Trophoblast cell (in vitro differentiated cells and primary cell): ENCODE measurements at regions not wholly inside any gene's neighbourhood (a gene's known extent, or its start where the extent isn't known, plus 50 kb on each side); places are given as distances from the start of the nearest gene placed in this dataset.
A peak's percentile ranks its signal among the peaks of the same experiment; 100 is the strongest.

Experiments used
- DNase-seq, 2 donors: peaks; one replicate each; pipeline ENCODE4 v3.0.0-alpha.2; 2016
- H2AFZ ChIP-seq: 2 replicates; pipeline ENCODE4 v1.6.1; 2013; ENCODE audit warnings: low read length, moderate library complexity, mild to moderate bottlenecking; ENCODE audit not compliant: insufficient read depth, poor library complexity
- H2AK5ac ChIP-seq: 2 replicates; pipeline ENCODE4 v1.6.1; 2013; ENCODE audit warnings: mild to moderate bottlenecking, low read length
- H2BK120ac ChIP-seq: 2 replicates; pipeline ENCODE4 v1.6.1; 2013; ENCODE audit warnings: low read length, mild to moderate bottlenecking, moderate library complexity; ENCODE audit not compliant: insufficient read depth, poor library complexity
- H2BK12ac ChIP-seq: 2 replicates; pipeline ENCODE4 v1.6.1; 2013; ENCODE audit warnings: mild to moderate bottlenecking, low read length, moderate library complexity
- H2BK5ac ChIP-seq: 2 replicates; pipeline ENCODE4 v1.6.1; 2013; ENCODE audit warnings: low read length, low read depth, moderate library complexity, mild to moderate bottlenecking; ENCODE audit not compliant: poor library complexity
- H3K14ac ChIP-seq: 2 replicates; pipeline ENCODE4 v1.6.1; 2013; ENCODE audit warnings: mild to moderate bottlenecking, low read length
- H3K18ac ChIP-seq: 2 replicates; pipeline ENCODE4 v1.6.1; 2013; ENCODE audit warnings: mild to moderate bottlenecking, low read length
- H3K23ac ChIP-seq: 2 replicates; pipeline ENCODE4 v1.6.1; 2013; ENCODE audit warnings: low read length
- H3K27ac ChIP-seq: 2 replicates; pipeline ENCODE4 v1.5.1; 2013; ENCODE audit warnings: low read depth, mild to moderate bottlenecking, inconsistent platforms, low read length, moderate library complexity
- H3K27me3 ChIP-seq: 2 replicates; pipeline ENCODE4 v1.6.1; 2013; ENCODE audit warnings: inconsistent platforms, mild to moderate bottlenecking, low read length, moderate library complexity; ENCODE audit not compliant: insufficient read depth
- H3K36me3 ChIP-seq, 2 experiments: 1 replicate in 1 of 2; 2 replicates in 1 of 2; pipeline ENCODE4 v1.6.1; 2013; ENCODE audit warnings: low read length in 2 of 2, mild to moderate bottlenecking in 2 of 2, moderate library complexity in 1 of 2; ENCODE audit not compliant: insufficient read depth in 2 of 2, control insufficient read depth in 1 of 2
- H3K4ac ChIP-seq: 2 replicates; pipeline ENCODE4 v1.6.1; 2013; ENCODE audit warnings: low read depth, mild to moderate bottlenecking, low read length, moderate library complexity
- H3K4me1 ChIP-seq, 2 experiments: 1 replicate in 1 of 2; 2 replicates in 1 of 2; pipeline ENCODE4 v1.6.1; 2013; ENCODE audit warnings: low read length in 2 of 2, mild to moderate bottlenecking in 2 of 2, moderate library complexity in 1 of 2; ENCODE audit not compliant: insufficient read depth in 2 of 2, control insufficient read depth in 1 of 2
- H3K4me2 ChIP-seq: 2 replicates; pipeline ENCODE4 v1.6.1; 2013; ENCODE audit warnings: inconsistent platforms, mild to moderate bottlenecking, low read length, moderate library complexity
- H3K4me3 ChIP-seq: 2 replicates; pipeline ENCODE4 v1.5.1; 2013; ENCODE audit warnings: mild to moderate bottlenecking, low read depth, low read length, inconsistent platforms
- H3K79me1 ChIP-seq: one replicate; pipeline ENCODE4 v1.6.1; 2013; ENCODE audit warnings: low read length
- H3K79me2 ChIP-seq: 2 replicates; pipeline ENCODE4 v1.6.1; 2013; ENCODE audit warnings: low read length, mild to moderate bottlenecking; ENCODE audit not compliant: control insufficient read depth, insufficient read depth, poor library complexity
- H3K9ac ChIP-seq: 2 replicates; pipeline ENCODE4 v1.6.1; 2013; ENCODE audit warnings: mild to moderate bottlenecking, low read length
- H3K9me3 ChIP-seq: 2 replicates; pipeline ENCODE4 v1.6.1; 2013; ENCODE audit warnings: low read depth, mild to moderate bottlenecking, control low read depth, inconsistent platforms, low read length; ENCODE audit not compliant: insufficient read depth
- H4K12ac ChIP-seq: 2 replicates; pipeline ENCODE4 v1.6.1; 2013; ENCODE audit warnings: low read depth, mild to moderate bottlenecking, low read length, moderate library complexity
- H4K8ac ChIP-seq: 2 replicates; pipeline ENCODE4 v1.6.1; 2013; ENCODE audit warnings: low read depth, mild to moderate bottlenecking, low read length, moderate library complexity
- H4K91ac ChIP-seq: one replicate; pipeline ENCODE4 v1.6.1; 2013; ENCODE audit warnings: low read depth, mild to moderate bottlenecking, low read length, moderate library complexity
- WGBS: extraction: QIAGEN DNeasy Blood & Tissue Kit; methylation state at CpG from one replicate; pipeline ENCODE4 v1.1.7; 2013; ENCODE audit warnings: missing lambda C conversion rate; ENCODE audit not compliant: insufficient read length, insufficient coverage; ENCODE audit errors: extremely low coverage; 5-methylcytosine and 5-hydroxymethylcytosine counted together

- no peaks in the 10 kb centered on the region for H3K27me3 ChIP-seq
- H2AK5ac ChIP-seq: no peak overlapping the region
- no peak overlapping the region for H3K18ac ChIP-seq
- H4K91ac ChIP-seq: no peak overlapping the region
- no peak overlapping the region for H3K23ac ChIP-seq
- H3K4me2 ChIP-seq: peak overlapping the region; percentile 74
- peak overlapping the region; percentile 50 for H4K8ac ChIP-seq
- H3K4me1 ChIP-seq: no peaks in the 10 kb centered on the region
- peak; percentile 36 to 84 for DNase-seq
- no peaks in the 10 kb centered on the region for H3K36me3 ChIP-seq
- peaks cover 2% of the 10 kb centered on the region for H3K9me3 ChIP-seq
- no peaks in the 10 kb centered on the region for H3K79me2 ChIP-seq
- no peak overlapping the region for H3K4ac ChIP-seq
- peak overlapping the region; percentile 55 for H3K4me3 ChIP-seq
- H2BK5ac ChIP-seq: no peak overlapping the region
- no peaks in the 10 kb centered on the region for H3K79me1 ChIP-seq
- no peak overlapping the region for H3K14ac ChIP-seq
- peak overlapping the region; percentile 82 for H2AFZ ChIP-seq
- H2BK12ac ChIP-seq: no peak overlapping the region
- H3K9ac ChIP-seq: no peak overlapping the region
- whole genome bisulfite sequencing: no CpG with 5 or more reads among the region's 30 CpGs
- no peak overlapping the region for H4K12ac ChIP-seq
- H3K27ac ChIP-seq: no peak overlapping the region
- no peak overlapping the region for H2BK120ac ChIP-seq
Observed at GRCh38 chr3:10738688-10739372, 77.2 kb upstream of the SLC6A11 start.

GRCh38 chr3:10740954-10741353, 75.1 kb upstream of the SLC6A11 start:
- H4K91ac ChIP-seq: no peak overlapping the region

DNA sequence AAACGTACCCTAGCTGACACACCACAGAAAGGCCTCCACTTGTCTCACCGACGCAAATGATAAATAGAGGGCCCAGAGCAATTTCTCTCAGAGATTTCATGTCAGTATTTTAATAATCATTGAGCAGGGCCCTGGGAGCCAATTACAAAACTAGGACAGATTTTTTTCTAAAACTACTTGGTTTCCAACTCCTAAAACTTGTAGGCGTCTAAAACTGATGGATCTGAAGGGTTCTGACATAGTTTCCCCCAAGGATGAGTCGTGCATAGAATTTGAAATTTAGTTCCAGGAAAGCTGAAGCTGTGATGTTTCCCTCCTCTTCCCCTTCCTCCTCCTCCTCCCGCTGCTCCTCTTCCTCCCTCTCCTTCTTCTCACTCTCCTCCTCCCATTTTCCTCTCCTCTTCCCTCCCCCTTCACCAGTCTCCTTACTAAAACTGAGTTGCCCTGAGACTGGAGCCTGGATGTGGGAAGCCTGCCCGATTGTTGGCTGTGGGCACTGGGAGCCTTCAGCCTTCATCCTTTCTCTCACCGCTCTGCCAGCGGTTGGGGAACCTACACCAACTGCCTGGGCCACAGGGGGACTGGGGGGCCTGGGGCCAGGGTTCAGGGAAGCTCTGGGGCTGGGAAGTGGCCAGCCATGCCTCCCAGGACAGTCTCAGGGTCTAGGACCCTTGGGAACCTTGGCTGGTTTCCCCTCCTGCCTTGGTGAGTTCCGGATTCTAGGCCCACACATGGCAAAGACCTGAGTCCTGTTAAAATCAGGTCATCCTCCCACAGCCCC, 73.9 kb upstream of the SLC6A11 start:
- no peaks in the 10 kb centered on the region for H3K9me3 ChIP-seq
- H3K23ac ChIP-seq: no peak overlapping the region
- no peak overlapping the region for H4K12ac ChIP-seq
- no peaks in the 10 kb centered on the region for H3K79me1 ChIP-seq
- no peak overlapping the region for H4K91ac ChIP-seq
- DNase-seq: no peak
- H2AFZ ChIP-seq: no peak overlapping the region
- no peak overlapping the region for H3K4me2 ChIP-seq
- H3K4me3 ChIP-seq: no peak overlapping the region
- H3K36me3 ChIP-seq: no peaks in the 10 kb centered on the region
- H3K27ac ChIP-seq: no peak overlapping the region
- no peak overlapping the region for H4K8ac ChIP-seq
- H2AK5ac ChIP-seq: no peak overlapping the region
- no peak overlapping the region for H3K9ac ChIP-seq
- no peak overlapping the region for H3K14ac ChIP-seq
- no peak overlapping the region for H2BK12ac ChIP-seq
- no peaks in the 10 kb centered on the region for H3K4me1 ChIP-seq
- no peak overlapping the region for H2BK5ac ChIP-seq
- no peak overlapping the region for H2BK120ac ChIP-seq
- no peaks in the 10 kb centered on the region for H3K79me2 ChIP-seq
- no peak overlapping the region for H3K18ac ChIP-seq
- H3K4ac ChIP-seq: no peak overlapping the region
- no peaks in the 10 kb centered on the region for H3K27me3 ChIP-seq
- WGBS: no CpG with 5 or more reads among the region's 10 CpGs

More at GRCh38 chr3:10740954-10741353, 75.1 kb upstream of the SLC6A11 start:
- H3K14ac ChIP-seq: no peak overlapping the region
- H2AK5ac ChIP-seq: no peak overlapping the region
- no peak overlapping the region for H2BK12ac ChIP-seq
- no peak for DNase-seq
- no peaks in the 10 kb centered on the region for H3K36me3 ChIP-seq
- no peak overlapping the region for H3K4ac ChIP-seq
- WGBS: 100% methylated on average over 1 of the region's 4 CpGs
- H2BK120ac ChIP-seq: no peak overlapping the region
- no peak overlapping the region for H3K4me3 ChIP-seq
- no peak overlapping the region for H3K9ac ChIP-seq
- H3K79me1 ChIP-seq: no peaks in the 10 kb centered on the region
- H2AFZ ChIP-seq: no peak overlapping the region
- H3K27ac ChIP-seq: no peak overlapping the region
- H3K9me3 ChIP-seq: no peaks in the 10 kb centered on the region
- no peak overlapping the region for H3K23ac ChIP-seq
- H4K8ac ChIP-seq: no peak overlapping the region
- no peaks in the 10 kb centered on the region for H3K79me2 ChIP-seq
- no peak overlapping the region for H3K4me2 ChIP-seq
- no peak overlapping the region for H2BK5ac ChIP-seq
- H3K18ac ChIP-seq: no peak overlapping the region
- no peak overlapping the region for H4K12ac ChIP-seq
- no peaks in the 10 kb centered on the region for H3K4me1 ChIP-seq
- H3K27me3 ChIP-seq: no peaks in the 10 kb centered on the region

DNA sequence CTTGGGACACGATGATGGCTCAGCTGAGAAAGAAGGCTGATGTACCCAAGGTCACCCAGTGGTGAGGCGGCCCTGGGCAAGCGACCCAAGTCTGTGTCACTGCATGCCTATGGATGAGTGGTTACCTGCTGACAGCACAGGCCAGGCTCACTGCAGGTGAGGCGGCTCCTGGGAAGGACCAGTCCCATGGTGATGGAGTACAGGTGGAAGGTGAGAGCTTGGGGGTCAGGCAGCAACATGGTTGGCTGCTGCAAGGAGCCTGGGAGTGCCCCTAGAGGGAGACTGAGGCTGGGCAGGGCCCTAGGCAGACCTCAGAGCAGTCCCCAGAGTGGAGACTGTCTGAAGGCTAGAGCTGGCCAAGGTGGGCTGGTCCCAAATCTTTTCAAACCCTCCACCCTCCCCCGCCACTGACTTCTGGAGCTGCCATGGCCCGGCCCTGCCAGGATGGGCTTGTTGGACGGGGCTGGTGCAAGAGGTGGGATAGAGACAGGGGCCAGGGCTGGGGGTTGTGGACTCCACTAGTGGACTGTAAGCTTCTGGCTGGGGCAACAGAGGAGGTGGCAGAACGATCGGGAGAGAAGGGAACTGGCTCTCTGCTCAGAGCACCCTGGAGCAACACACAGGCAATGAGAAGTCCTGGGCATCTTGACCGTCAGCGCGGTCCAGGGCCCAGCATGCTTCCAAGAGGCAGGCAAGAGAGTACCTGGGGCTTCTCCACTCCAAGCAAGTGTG, 72.5 kb upstream of the SLC6A11 start:
- Histone ChIP-seq H3K9me3 (no peaks in the 10 kb centered on the region), H2AK5ac (no peak overlapping the region), H3K4me2 (no peak overlapping the region), H3K27me3 (no peaks in the 10 kb centered on the region), H3K23ac (no peak overlapping the region), H2AFZ (no peak overlapping the region), H2BK120ac (no peak overlapping the region), H3K4ac (no peak overlapping the region), H4K91ac (no peak overlapping the region), H3K18ac (no peak overlapping the region), H3K27ac (no peak overlapping the region), H4K8ac (no peak overlapping the region), H3K79me2 (no peaks in the 10 kb centered on the region), H2BK5ac (no peak overlapping the region), H3K79me1 (no peaks in the 10 kb centered on the region), H2BK12ac (no peak overlapping the region), H3K9ac (no peak overlapping the region), H3K4me3 (no peak overlapping the region), H3K4me1 (no peaks in the 10 kb centered on the region), H4K12ac (no peak overlapping the region), H3K36me3 (no peaks in the 10 kb centered on the region), H3K14ac (no peak overlapping the region)
- no CpG with 5 or more reads among the region's 12 CpGs for WGBS
- no peak for DNase-seq
